ENCODE measurements at regions not wholly inside any gene's neighbourhood (a gene's known extent, or its start where the extent isn't known, plus 50 kb on each side); places are given as distances from the start of the nearest gene placed in this dataset.

- TF ChIP-seq, protein P1, sequence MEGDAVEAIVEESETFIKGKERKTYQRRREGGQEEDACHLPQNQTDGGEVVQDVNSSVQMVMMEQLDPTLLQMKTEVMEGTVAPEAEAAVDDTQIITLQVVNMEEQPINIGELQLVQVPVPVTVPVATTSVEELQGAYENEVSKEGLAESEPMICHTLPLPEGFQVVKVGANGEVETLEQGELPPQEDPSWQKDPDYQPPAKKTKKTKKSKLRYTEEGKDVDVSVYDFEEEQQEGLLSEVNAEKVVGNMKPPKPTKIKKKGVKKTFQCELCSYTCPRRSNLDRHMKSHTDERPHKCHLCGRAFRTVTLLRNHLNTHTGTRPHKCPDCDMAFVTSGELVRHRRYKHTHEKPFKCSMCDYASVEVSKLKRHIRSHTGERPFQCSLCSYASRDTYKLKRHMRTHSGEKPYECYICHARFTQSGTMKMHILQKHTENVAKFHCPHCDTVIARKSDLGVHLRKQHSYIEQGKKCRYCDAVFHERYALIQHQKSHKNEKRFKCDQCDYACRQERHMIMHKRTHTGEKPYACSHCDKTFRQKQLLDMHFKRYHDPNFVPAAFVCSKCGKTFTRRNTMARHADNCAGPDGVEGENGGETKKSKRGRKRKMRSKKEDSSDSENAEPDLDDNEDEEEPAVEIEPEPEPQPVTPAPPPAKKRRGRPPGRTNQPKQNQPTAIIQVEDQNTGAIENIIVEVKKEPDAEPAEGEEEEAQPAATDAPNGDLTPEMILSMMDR (IDR thresholded peaks at IDR 0.05), result no peak
- no peak for TF ChIP-seq POLR2AphosphoS5 (IDR thresholded peaks at IDR 0.05)
These were observed 335.3 kb downstream of the CD83 start for GRCh38 chr6:14452567-14453527.

Measured in upper lobe of left lung (tissue), 4 donors.